Stomach (tissue), 8 donors: ENCODE measurements at regions not wholly inside any gene's neighbourhood (a gene's known extent, or its start where the extent isn't known, plus 50 kb on each side); places are given as distances from the start of the nearest gene placed in this dataset.
"Not testable (repeated sequence)": the region's sequence is repeated elsewhere in the genome, so short reads cannot be mapped to it uniquely, and the experiment has no call there.

ENCODE experiments used
- DNase-seq, 2 donors: peaks; one replicate each; pipeline versions ENCODE4 v3.0.0 to v3.0.0-alpha.2; 2013 to 2019
- H3K27ac ChIP-seq, 5 donors: fragments of 200-600 bp in 4 of 5; sonication (generic) in 4 of 5; one replicate each; pipeline ENCODE4 v1.5.1; 2013 to 2019; ENCODE audit warnings: mild to moderate bottlenecking in 1 of 5, moderate library complexity in 1 of 5
- H3K27me3 ChIP-seq, 3 donors: fragments of 200-600 bp; sonication (generic); one replicate each; pipeline ENCODE4 v1.5.1; 2017 to 2019; ENCODE audit warnings: mixed run types in 1 of 3
- H3K36me3 ChIP-seq, 4 donors: fragments of 200-600 bp; sonication (generic); 1 replicate in 3 of 4; 2 replicates in 1 of 4; pipeline ENCODE4 v1.5.1; 2016 to 2019
- H3K4me1 ChIP-seq, 4 donors: fragments of 200-600 bp; sonication (generic); one replicate each; pipeline ENCODE4 v1.5.1; 2016 to 2019
- H3K4me3 ChIP-seq, 4 donors: fragments of 200-600 bp; sonication (generic) in 3 of 4; one replicate each; pipeline ENCODE4 v1.5.1; 2016 to 2019; ENCODE audit warnings: mild to moderate bottlenecking in 1 of 4
- H3K9me3 ChIP-seq, 4 donors: fragments of 200-600 bp; sonication (generic); one replicate each; pipeline ENCODE4 v1.5.1; 2016 to 2019
- EP300 ChIP-seq: sonication (generic); formaldehyde crosslinking; IDR thresholded peaks from one replicate; pipeline ENCODE4 v1.6.1; 2017; ENCODE audit warnings: antibody characterized with exemption
- POLR2A ChIP-seq, 4 donors: fragments of 450-650 bp; IDR thresholded peaks; one replicate each; pipeline ENCODE4 v1.6.1; 2016; ENCODE audit warnings: antibody characterized with exemption in 4 of 4, control low read depth in 2 of 4, mild to moderate bottlenecking in 1 of 4, moderate library complexity in 1 of 4
- POLR2AphosphoS5 ChIP-seq, 3 donors: sonication (generic); formaldehyde crosslinking; IDR thresholded peaks; one replicate each; pipeline ENCODE4 v1.6.1; 2016; ENCODE audit warnings: antibody characterized with exemption in 3 of 3
- WGBS, 5 donors: extraction: QIAGEN DNeasy Blood & Tissue Kit in 3 of 5; methylation state at CpG; one replicate each; pipeline versions ENCODE4 v1.1.5 to v1.1.7; 2013 to 2018; 5-methylcytosine and 5-hydroxymethylcytosine counted together
- intact Hi-C: fragments of 100-400 bp; cut with DNase I; formaldehyde crosslinking; loops from one replicate; pipeline ENCODE4 v1.15.1; 2023; ENCODE audit warnings: low total_unique reads
- TF ChIP-seq, protein P1 (sequence below), 7 experiments: fragments of 450-650 bp in 4 of 7; fragments of 200-600 bp in 3 of 7; sonication (generic) in 3 of 7; IDR thresholded peaks; one replicate each; pipeline ENCODE4 v1.5.1; 2016 to 2019; ENCODE audit warnings: antibody characterized with exemption in 7 of 7, control low read depth in 2 of 7, mild to moderate bottlenecking in 1 of 7
- donor health status: healthy with polysubstance abuse.
- donor health status: Bipolar disorder and iron deficiency.
- donor health status: healthy.

DNA sequence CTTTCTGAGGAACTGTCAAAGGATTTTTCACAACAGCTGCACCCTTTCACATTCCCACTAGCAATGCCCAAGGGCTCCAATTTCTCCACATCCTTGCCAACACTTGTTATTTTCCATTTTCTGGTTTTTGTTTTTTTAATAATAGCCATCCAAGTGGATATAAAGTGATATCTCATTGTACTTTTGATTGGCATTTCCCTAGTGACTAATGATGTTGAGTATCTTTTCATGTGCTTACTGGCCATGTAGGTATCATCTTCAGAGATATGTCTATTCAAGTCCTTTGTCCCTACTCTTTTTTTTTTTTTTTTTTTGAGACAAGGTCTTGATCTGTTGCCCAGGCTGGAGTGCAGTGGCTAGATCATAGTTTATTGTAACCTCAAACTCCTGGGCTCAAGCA lies 115.8 kb upstream of the HAND1 start:
- Histone ChIP-seq H3K27ac (no peak overlapping the region), H3K9me3 (no peaks in the 10 kb centered on the region), H3K27me3 (peaks cover 0 to 13% (median 0%) of the 10 kb centered on the region in 3 donors), H3K36me3 (no peaks in the 10 kb centered on the region), H3K4me1 (no peaks in the 10 kb centered on the region), H3K4me3 (no peak overlapping the region)
- DNase-seq, result no peak
- TF ChIP-seq, protein P1, sequence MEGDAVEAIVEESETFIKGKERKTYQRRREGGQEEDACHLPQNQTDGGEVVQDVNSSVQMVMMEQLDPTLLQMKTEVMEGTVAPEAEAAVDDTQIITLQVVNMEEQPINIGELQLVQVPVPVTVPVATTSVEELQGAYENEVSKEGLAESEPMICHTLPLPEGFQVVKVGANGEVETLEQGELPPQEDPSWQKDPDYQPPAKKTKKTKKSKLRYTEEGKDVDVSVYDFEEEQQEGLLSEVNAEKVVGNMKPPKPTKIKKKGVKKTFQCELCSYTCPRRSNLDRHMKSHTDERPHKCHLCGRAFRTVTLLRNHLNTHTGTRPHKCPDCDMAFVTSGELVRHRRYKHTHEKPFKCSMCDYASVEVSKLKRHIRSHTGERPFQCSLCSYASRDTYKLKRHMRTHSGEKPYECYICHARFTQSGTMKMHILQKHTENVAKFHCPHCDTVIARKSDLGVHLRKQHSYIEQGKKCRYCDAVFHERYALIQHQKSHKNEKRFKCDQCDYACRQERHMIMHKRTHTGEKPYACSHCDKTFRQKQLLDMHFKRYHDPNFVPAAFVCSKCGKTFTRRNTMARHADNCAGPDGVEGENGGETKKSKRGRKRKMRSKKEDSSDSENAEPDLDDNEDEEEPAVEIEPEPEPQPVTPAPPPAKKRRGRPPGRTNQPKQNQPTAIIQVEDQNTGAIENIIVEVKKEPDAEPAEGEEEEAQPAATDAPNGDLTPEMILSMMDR (IDR thresholded peaks at IDR 0.05), result no peak
- TF ChIP-seq EP300, result no peak
- TF ChIP-seq POLR2A (IDR thresholded peaks at IDR 0.05), result no peak
- no peak for TF ChIP-seq POLR2AphosphoS5 (IDR thresholded peaks at IDR 0.05)
- intact Hi-C loops, result no loop called here

DNA sequence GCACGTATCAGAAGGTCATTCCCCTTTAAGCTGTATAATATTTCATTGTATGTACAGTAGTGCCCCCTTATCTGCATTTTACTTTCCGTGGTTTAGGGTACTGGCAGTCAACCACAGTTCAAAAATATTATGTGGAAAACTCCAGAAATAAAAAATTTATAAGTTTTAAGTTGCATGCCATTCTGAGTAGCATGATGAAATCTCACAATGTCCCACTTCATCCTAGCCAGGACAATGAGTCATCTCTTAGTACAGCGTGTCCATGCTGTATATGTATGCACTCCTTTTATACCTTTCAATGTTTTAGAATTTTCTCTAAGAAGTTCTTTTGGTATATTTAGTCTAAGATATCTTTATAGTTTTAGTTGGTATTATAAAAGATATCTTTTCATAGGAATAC lies 115.0 kb upstream of the HAND1 start:
- intact Hi-C loops, result no loop called here
- Histone ChIP-seq H3K27ac (no peak overlapping the region), H3K4me3 (no peak overlapping the region), H3K4me1 (no peaks in the 10 kb centered on the region), H3K36me3 (no peaks in the 10 kb centered on the region), H3K27me3 (peaks cover 0 to 10% (median 0%) of the 10 kb centered on the region in 3 donors), H3K9me3 (no peaks in the 10 kb centered on the region)
- no peak for DNase-seq
- TF ChIP-seq, protein P1 (IDR thresholded peaks at IDR 0.05), result no peak
- TF ChIP-seq POLR2A (IDR thresholded peaks at IDR 0.05), result no peak
- TF ChIP-seq EP300, result no peak
- no peak for TF ChIP-seq POLR2AphosphoS5 (IDR thresholded peaks at IDR 0.05)
- WGBS, 5 donors, result 62 to 69% (median 65%) methylated on average over 3 of the region's 3 CpGs

DNA sequence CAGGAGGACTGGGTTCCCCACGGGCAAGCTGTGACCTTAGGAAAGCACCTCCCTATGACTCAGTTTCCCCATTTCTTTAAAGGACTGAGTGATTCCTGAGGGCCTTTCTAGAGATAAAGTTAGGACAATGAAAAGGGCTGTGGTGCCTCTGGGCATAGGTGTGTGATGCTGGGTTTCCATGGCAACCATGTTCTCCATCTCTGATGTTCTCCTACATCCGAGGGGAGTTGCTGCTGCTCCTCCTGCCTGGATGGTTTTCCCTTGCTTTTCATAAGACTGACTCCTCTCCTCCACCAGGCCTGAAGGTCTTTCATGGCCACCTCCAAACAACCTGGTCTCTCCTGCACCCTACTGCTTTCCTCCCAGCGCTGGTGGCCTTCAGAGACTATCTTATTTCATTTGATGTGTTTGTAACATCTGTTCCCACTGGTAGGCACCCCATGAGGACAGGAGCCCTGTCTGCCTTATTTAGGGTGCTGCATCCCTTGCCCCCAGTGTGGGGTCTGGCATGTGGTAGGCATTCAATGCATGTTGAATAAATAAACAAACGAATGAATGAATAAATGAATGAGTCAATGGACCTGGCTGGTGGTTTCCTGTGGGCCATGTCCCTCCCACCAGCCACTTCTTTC lies 112.2 kb upstream of the HAND1 start:
- DNase-seq, result no peak
- H3K4me1 ChIP-seq, result no peaks in the 10 kb centered on the region
- peaks cover 0 to 16% (median 3%) of the 10 kb centered on the region in 3 donors for H3K27me3 ChIP-seq
- H3K36me3 ChIP-seq, result no peaks in the 10 kb centered on the region
- WGBS, 5 donors, result 60 to 68% (median 65%) methylated on average over 4 of the region's 4 CpGs
- H3K4me3 ChIP-seq, result no peak overlapping the region
- intact Hi-C loops, result no loop called here
- H3K9me3 ChIP-seq, result no peaks in the 10 kb centered on the region
- TF ChIP-seq EP300, result no peak
- TF ChIP-seq POLR2A (IDR thresholded peaks at IDR 0.05), result no peak
- TF ChIP-seq, protein P1 (IDR thresholded peaks at IDR 0.05), result no peak
- TF ChIP-seq POLR2AphosphoS5 (IDR thresholded peaks at IDR 0.05), result no peak
- H3K27ac ChIP-seq, result no peak overlapping the region

DNA sequence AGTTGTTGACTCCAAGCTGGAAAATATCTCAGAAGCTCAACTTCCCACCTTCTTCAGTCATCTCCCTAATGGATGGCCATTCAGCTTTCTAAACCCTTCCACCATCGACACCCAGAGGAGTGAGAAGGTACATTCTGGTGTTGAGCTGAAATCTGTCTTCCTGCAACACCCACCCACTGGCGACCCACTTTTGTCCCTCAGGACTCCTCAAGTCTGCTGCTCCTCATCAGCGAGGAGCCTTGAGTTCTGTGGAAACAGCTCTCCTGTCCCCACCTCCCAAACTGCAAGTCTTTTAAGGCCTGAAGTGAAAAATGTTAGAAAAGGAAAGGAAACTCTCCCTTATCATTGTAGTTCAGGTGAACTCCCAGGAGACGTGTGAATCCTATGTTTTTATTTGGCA lies 111.5 kb upstream of the HAND1 start:
- H3K36me3 ChIP-seq, result no peaks in the 10 kb centered on the region
- TF ChIP-seq POLR2AphosphoS5 (IDR thresholded peaks at IDR 0.05), result no peak
- no peak for TF ChIP-seq EP300
- TF ChIP-seq, protein P1 (IDR thresholded peaks at IDR 0.05), result no peak
- no peak for TF ChIP-seq POLR2A (IDR thresholded peaks at IDR 0.05)
- peaks cover 0 to 23% (median 3%) of the 10 kb centered on the region in 3 donors for H3K27me3 ChIP-seq
- no peak overlapping the region for H3K4me3 ChIP-seq
- H3K4me1 ChIP-seq, result no peaks in the 10 kb centered on the region
- 77 to 89% (median 83%) methylated on average over 4 of the region's 4 CpGs for WGBS, 5 donors
- intact Hi-C loops, result no loop called here
- no peak for DNase-seq
- H3K9me3 ChIP-seq, result no peaks in the 10 kb centered on the region
- H3K27ac ChIP-seq, result no peak overlapping the region

DNA sequence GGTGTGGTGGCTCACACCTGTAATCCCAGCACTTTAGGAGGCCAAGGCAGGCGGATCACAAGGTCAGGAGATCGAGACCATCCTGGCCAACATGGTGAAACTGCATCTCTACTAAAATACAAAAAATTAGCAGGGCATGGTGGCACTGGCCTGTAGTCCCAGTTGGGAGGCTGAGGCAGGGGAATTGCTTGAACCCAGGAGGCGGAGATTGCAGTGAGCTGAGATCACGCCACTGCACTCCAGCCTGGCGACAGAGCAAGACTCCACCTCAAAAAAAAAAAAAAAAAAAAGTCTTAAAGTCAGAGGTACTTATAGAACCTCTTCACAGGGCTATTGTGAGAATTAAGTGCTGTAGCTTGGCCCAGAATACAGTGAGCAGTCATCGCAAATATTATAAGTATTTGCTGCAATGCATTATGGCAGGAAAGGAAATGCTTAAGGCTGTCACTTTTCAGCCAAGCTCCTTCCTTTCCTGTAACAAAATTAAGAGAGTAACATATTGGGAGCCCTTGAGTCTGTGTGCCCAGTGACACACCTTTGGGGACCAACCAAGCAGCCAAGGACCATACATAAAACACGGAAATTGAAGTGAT lies 110.9 kb upstream of the HAND1 start:
- intact Hi-C loops, H3K36me3 ChIP-seq, H3K9me3 ChIP-seq, H3K27ac ChIP-seq, H3K4me3 ChIP-seq, H3K4me1 ChIP-seq, DNase-seq: not testable (repeated sequence)
- WGBS, 5 donors, result 78 to 94% (median 82%) methylated on average over 5 to 7 of the region's 7 CpGs
- peaks cover 0 to 28% (median 3%) of the 10 kb centered on the region in 3 donors for H3K27me3 ChIP-seq
